Skeletal muscle tissue (tissue), 3 donors: ENCODE measurements at regions not wholly inside any gene's neighbourhood (a gene's known extent, or its start where the extent isn't known, plus 50 kb on each side); places are given as distances from the start of the nearest gene placed in this dataset.

ENCODE experiments used
- H3K27ac ChIP-seq: one replicate; pipeline ENCODE4 v1.7.0; 2013; ENCODE audit warnings: mild to moderate bottlenecking, low read depth, low read length, inconsistent platforms
- H3K27me3 ChIP-seq, 3 donors: one replicate each; pipeline ENCODE4 v1.7.0; 2013; ENCODE audit warnings: low read length in 3 of 3; ENCODE audit not compliant: control insufficient read depth in 3 of 3, insufficient read depth in 3 of 3
- H3K36me3 ChIP-seq, 3 donors: one replicate each; pipeline ENCODE4 v1.7.0; 2013; ENCODE audit warnings: low read length in 3 of 3; ENCODE audit not compliant: control insufficient read depth in 3 of 3, insufficient read depth in 3 of 3
- H3K4me1 ChIP-seq, 3 donors: one replicate each; pipeline ENCODE4 v1.7.0; 2013; ENCODE audit warnings: low read length in 3 of 3, mild to moderate bottlenecking in 3 of 3; ENCODE audit not compliant: control insufficient read depth in 3 of 3, insufficient read depth in 3 of 3
- H3K4me3 ChIP-seq, 3 donors: one replicate each; pipeline ENCODE4 v1.7.0; 2013; ENCODE audit warnings: low read length in 3 of 3
- H3K9ac ChIP-seq, 3 donors: one replicate each; pipeline ENCODE4 v1.7.0; 2013; ENCODE audit warnings: low read length in 3 of 3, mild to moderate bottlenecking in 3 of 3, moderate library complexity in 2 of 3, low read depth in 1 of 3
- H3K9me3 ChIP-seq, 3 donors: one replicate each; pipeline ENCODE4 v1.7.0; 2013; ENCODE audit warnings: low read length in 3 of 3; ENCODE audit not compliant: control insufficient read depth in 3 of 3
- donor health status: Osteomylitis.

DNA sequence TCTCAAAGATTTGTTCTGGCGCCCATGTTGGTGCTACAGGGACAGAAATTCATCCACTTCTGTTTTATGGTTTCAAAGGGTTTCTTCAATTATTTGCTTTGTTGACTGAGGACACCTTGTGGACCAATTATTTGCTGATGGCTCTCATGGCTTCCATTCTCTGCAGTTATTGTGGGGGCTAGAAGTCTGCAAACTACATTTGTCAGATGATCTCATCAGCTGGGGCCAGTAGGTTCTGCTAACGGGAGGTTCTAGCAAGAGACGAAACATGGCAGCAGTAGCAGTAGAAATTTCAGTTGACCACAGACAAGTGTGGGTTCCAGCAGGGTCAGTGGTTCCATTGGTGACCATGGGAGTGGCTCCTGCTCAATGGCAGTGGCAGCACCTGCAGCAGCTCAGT, 72.8 kb upstream of the BLCAP start:
- Histone ChIP-seq H3K4me3 (no peak overlapping the region), H3K9ac (no peak overlapping the region), H3K27me3 (peaks cover 16 to 29% (median 27%) of the 10 kb centered on the region in 3 donors), H3K27ac (no peak overlapping the region), H3K36me3 (no peaks in the 10 kb centered on the region), H3K4me1 (no peaks in the 10 kb centered on the region), H3K9me3 (no peaks in the 10 kb centered on the region)

DNA sequence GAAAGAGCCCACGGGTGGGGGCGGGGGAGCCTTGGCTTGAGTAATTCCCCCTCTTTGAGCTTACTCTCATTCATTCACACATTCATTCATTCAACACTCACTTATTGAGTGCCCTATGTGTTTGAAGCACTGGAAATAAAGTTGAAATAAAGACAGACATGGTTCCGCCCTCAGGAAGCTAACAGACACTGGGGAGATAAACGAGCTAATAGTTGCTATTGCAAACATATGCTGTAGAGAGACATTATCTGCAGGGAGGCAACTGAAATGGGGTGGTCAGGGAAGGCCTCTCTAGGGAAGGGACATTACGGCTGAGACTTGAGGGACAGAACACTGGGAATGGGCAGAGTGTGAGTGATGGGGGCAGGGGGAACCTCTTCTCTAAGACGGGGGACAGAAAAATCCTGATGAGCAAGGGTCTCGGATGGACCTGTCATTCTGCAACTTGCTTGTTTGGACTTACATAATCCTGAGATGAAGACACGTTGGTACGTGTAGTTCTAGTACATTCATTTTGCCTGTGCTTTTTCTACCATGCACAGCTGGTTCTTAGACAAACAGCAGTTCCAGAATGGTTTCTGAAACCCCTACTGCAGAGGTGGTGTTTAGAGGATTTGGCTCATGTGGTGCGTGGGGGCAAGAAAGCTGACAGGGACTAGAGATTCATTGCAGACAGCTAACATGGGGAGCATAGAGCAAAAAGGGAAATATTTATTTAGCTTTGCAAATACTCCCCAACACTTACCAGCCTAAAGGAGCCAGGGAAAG, 71.1 kb upstream of the BLCAP start:
- H3K36me3 ChIP-seq: no peaks in the 10 kb centered on the region
- no peak overlapping the region for H3K27ac ChIP-seq
- H3K27me3 ChIP-seq: peaks cover 16 to 33% (median 27%) of the 10 kb centered on the region in 3 donors
- H3K9me3 ChIP-seq: no peaks in the 10 kb centered on the region
- H3K4me1 ChIP-seq: no peaks in the 10 kb centered on the region
- no peak overlapping the region for H3K4me3 ChIP-seq
- no peak overlapping the region for H3K9ac ChIP-seq

DNA sequence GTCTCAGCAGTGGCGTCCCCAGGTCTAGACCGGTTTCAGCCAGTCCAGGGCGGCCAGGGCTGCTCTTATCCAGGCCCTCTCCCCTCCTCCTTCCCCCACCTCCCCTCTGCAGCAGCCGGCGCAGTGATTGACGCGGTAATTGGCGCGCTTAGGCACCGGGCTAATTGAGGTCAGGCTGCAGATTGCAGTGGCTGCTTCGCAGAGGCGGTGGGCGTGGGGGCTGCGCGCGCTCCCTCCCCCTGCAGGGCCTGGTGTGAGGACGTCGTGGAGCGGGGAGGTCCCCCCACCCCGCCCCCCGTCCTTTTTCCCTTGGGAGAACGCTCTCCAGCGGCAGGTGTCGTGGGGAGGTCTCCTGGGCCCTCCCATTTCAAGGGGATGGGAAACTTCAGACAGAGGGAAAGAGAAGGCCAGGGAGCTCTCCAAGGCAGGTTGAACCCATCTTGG, 70.4 kb upstream of the BLCAP start:
- H3K27me3 ChIP-seq: peaks cover 20 to 38% (median 27%) of the 10 kb centered on the region in 3 donors
- H3K4me1 ChIP-seq: no peaks in the 10 kb centered on the region
- H3K9me3 ChIP-seq: no peaks in the 10 kb centered on the region
- no peak overlapping the region for H3K4me3 ChIP-seq
- no peak overlapping the region for H3K27ac ChIP-seq
- H3K9ac ChIP-seq: no peak overlapping the region
- H3K36me3 ChIP-seq: no peaks in the 10 kb centered on the region

DNA sequence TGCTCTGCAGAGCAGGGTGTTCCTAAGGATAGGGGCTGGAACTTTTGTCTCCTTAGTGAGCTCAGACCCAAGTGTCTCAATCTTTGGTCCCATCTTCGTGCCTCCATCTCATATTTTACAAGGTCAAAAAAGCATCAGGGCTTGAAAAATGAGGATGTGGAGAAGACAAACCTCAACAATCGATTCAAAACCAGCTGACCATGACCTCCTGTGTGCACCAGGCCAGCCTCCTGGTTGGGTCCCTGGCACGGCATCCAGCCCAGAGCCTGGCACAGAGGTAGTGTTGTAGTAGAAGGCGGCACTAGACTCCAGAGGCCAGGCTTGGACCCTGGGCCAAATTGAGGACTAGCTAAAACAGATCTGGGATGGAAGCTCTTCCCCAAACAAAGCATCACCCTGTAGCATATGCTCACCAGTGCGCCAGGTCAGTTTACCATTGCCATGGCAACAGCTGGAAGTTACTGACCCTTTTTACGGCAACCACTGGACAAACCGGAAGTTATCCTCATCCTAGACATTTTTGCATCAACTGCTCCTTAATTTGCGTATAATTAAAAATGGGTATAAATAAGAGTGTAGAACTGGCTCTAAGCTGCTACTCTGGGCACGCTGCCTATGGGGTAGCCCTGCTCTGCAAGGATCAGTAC, 69.3 kb upstream of the BLCAP start:
- no peaks in the 10 kb centered on the region for H3K9me3 ChIP-seq
- no peak overlapping the region for H3K9ac ChIP-seq
- H3K27me3 ChIP-seq: peaks cover 23 to 43% (median 35%) of the 10 kb centered on the region in 3 donors
- no peaks in the 10 kb centered on the region for H3K36me3 ChIP-seq
- H3K4me1 ChIP-seq: no peaks in the 10 kb centered on the region
- H3K4me3 ChIP-seq: no peak overlapping the region
- no peak overlapping the region for H3K27ac ChIP-seq

DNA sequence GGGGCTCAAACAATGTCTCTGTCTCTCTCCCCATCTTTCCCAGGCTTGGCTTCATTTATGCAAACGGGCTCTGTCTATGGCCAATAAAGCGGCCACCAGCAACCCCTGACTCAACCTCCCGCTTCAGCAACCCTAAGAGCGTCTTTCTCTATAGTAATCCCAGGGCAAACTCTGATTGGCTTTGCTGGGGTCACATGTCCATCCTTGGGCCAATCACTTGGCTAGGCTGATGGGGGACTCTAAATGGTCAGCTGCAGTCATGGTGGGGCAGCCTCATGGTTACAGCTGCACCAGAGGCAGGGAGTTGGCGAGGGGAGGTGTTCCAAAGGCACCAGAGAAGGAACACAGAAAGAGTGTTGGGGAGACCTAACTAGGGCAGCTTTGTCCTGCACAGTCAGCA, 68.5 kb upstream of the BLCAP start:
- no peaks in the 10 kb centered on the region for H3K36me3 ChIP-seq
- H3K4me3 ChIP-seq: no peak overlapping the region
- H3K4me1 ChIP-seq: no peaks in the 10 kb centered on the region
- H3K27ac ChIP-seq: no peak overlapping the region
- no peaks in the 10 kb centered on the region for H3K9me3 ChIP-seq
- peaks cover 31 to 51% (median 43%) of the 10 kb centered on the region in 3 donors for H3K27me3 ChIP-seq
- H3K9ac ChIP-seq: no peak overlapping the region

DNA sequence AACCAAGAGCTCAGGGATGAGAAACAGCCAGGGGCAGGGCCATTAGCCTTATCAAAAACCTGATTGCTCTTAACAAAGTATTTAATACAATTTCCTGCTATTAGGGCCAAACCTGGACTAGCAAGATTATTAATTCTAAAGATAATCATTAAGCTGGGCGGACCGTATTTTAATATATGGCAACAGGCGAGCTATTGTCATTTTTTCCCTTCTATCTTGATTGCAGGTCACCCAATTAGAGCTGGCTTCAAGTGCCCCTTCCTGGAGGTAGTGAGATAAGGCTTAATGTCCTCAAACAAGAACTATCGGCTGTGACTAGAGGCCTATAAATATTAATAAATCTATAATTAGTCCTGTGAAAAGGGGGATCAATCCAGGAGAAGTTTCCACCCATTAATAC, 66.0 kb upstream of the BLCAP start:
- Histone ChIP-seq H3K36me3 (no peaks in the 10 kb centered on the region), H3K9me3 (no peaks in the 10 kb centered on the region), H3K27me3 (peaks cover 34 to 49% (median 40%) of the 10 kb centered on the region in 3 donors), H3K4me3 (no peak overlapping the region), H3K9ac (no peak overlapping the region), H3K27ac (no peak overlapping the region), H3K4me1 (no peaks in the 10 kb centered on the region)

DNA sequence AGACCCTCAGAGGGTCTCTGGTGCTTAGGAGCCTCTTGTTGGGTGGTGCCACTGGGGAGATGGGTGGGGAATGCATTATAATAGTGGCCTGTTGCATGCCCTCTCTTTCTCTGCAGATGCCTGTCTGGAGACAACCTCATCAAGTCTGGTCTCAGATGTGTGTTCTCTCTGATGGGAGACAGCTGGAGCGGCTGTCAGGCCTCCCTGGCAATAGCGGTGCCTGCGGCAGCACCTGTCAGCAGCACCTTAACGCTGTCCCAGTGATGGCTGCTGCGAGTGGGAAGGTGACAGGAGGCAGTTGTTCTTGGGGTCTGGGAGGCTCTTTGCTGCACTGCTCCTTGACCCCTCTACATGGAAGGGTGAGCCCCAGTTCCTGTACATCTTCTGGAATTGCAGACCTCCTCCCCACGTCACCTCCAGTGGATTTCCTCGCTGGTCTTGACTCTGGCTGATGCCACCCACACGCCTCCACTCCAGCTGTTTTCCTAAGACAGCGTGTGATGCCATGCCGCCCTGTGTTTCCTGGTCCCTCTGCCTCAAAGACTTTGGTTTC, 63.3 kb upstream of the BLCAP start:
- no peak overlapping the region for H3K4me3 ChIP-seq
- no peak overlapping the region for H3K27ac ChIP-seq
- H3K9ac ChIP-seq: no peak overlapping the region
- H3K4me1 ChIP-seq: no peaks in the 10 kb centered on the region
- no peaks in the 10 kb centered on the region for H3K36me3 ChIP-seq
- H3K27me3 ChIP-seq: peaks cover 22 to 33% (median 25%) of the 10 kb centered on the region in 3 donors
- no peaks in the 10 kb centered on the region for H3K9me3 ChIP-seq

DNA sequence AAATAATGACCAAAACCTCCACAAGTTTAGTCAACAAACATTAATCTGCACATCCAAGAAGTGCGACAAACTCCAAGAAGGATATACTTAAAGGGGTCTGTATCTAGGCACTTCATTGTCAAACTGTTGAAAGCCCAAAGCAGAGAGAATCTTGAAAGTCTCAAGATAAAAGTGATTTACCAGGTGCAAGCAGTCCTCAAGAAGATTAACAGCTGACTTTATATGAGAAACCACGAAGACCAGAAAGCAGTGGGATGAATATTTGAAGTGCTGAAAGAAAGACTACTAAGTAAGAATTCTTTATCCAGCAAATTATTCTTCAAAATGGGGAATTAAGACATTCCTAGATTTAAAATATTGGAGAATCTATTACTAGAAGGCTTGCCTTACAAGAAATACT, 58.4 kb upstream of the BLCAP start:
- H3K9ac ChIP-seq: no peak overlapping the region
- no peaks in the 10 kb centered on the region for H3K4me1 ChIP-seq
- H3K27ac ChIP-seq: no peak overlapping the region
- no peak overlapping the region for H3K4me3 ChIP-seq
- no peaks in the 10 kb centered on the region for H3K9me3 ChIP-seq
- H3K27me3 ChIP-seq: peaks cover 7 to 19% (median 8%) of the 10 kb centered on the region in 3 donors
- no peaks in the 10 kb centered on the region for H3K36me3 ChIP-seq

DNA sequence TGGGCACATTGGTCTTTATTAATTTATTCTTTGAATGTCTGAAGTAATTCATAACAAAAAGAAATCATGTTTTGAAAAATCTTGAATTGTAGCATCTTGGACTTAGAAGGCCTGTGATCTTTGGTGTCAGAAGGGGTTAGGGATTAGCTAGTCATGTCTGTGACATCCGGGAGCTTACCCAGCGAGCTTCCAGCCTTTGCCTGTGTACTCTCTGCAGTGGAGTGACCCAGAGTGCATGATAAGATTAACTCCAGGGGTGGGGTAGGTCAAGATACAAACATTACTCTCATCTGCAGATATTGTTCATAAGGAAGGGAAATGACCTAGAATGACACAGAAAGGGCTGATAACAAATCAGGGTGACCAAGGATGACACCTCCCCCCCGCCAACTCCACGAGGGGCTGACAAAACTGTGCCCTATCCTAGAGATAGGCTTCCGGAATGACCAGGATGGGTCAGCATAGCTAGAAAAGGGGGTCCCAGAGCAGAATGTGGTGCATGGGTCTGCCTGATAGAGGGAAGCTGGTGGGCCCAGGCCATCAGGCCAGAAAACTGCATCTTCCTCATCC, 56.6 kb upstream of the BLCAP start:
- Histone ChIP-seq H3K27me3 (peaks cover 5 to 16% (median 14%) of the 10 kb centered on the region in 3 donors), H3K9me3 (no peaks in the 10 kb centered on the region)

DNA sequence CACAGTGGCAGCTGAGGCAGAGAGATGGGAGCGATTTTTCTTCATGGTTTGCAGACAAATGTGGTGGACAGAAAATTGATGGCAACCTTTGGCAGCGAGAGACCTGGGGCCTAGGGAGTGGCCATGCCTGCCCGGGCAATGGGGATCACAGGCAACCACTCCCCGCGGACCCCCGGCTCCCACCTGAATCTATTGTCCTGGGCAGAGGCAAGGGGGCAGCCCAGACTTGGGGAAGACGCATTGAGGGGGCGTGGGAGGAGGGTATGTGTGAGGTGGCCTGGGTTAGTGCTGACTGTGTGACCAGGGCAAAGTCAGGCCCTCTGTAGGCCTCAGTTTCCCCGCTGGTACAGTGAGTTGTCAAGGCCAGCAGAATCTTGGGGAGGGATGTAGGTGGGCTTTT, 53.6 kb upstream of the BLCAP start:
- Histone ChIP-seq H3K9ac (no peak overlapping the region), H3K4me1 (no peaks in the 10 kb centered on the region), H3K27ac (no peak overlapping the region), H3K9me3 (no peaks in the 10 kb centered on the region), H3K36me3 (no peaks in the 10 kb centered on the region), H3K4me3 (no peak overlapping the region), H3K27me3 (peaks cover 5 to 16% (median 14%) of the 10 kb centered on the region in 3 donors)

More for the DNA sequence above, 56.6 kb upstream of the BLCAP start:
- no peak overlapping the region for H3K4me3 ChIP-seq
- H3K4me1 ChIP-seq: no peaks in the 10 kb centered on the region
- H3K27ac ChIP-seq: no peak overlapping the region
- no peak overlapping the region for H3K9ac ChIP-seq
- no peaks in the 10 kb centered on the region for H3K36me3 ChIP-seq
